ENCODE measurements at regions not wholly inside any gene's neighbourhood (a gene's known extent, or its start where the extent isn't known, plus 50 kb on each side); places are given as distances from the start of the nearest gene placed in this dataset.

- no peak overlapping the region for H3K4me3 Mint-ChIP-seq
- H3K4me1 Mint-ChIP-seq (ENCODE audit: low read depth) = no peaks in the 10 kb centered on the region
- no peak overlapping the region for H3K27ac Mint-ChIP-seq
- H3K9me3 Mint-ChIP-seq (ENCODE audit: insufficient read depth) = no peaks in the 10 kb centered on the region
- DNase-seq = no peak
- H3K36me3 Mint-ChIP-seq (ENCODE audit: low read depth) = no peaks in the 10 kb centered on the region
- CTCF ChIA-PET = no interaction called here
- ATAC-seq = no peak
- no peaks in the 10 kb centered on the region for H3K27me3 Mint-ChIP-seq (ENCODE audit: low read depth)
- POLR2A ChIA-PET = no interaction called here
These were observed 449.3 kb downstream of the MED13L start for GRCh38 chr12:115828168-115828567.

GRCh38 chr12:115824936-115825602, 452.4 kb downstream of the MED13L start:
- ChIA-PET CTCF (no interaction called here), POLR2A (no interaction called here)
- H3K4me1 Mint-ChIP-seq (ENCODE audit: low read depth) = no peaks in the 10 kb centered on the region
- no peak overlapping the region for H3K4me3 Mint-ChIP-seq
- H3K27ac Mint-ChIP-seq = no peak overlapping the region
- DNase-seq (no peak), ATAC-seq (no peak)
- H3K27me3 Mint-ChIP-seq (ENCODE audit: low read depth) = no peaks in the 10 kb centered on the region
- no peaks in the 10 kb centered on the region for H3K36me3 Mint-ChIP-seq (ENCODE audit: low read depth)
- H3K9me3 Mint-ChIP-seq (ENCODE audit: insufficient read depth) = no peaks in the 10 kb centered on the region

DNA sequence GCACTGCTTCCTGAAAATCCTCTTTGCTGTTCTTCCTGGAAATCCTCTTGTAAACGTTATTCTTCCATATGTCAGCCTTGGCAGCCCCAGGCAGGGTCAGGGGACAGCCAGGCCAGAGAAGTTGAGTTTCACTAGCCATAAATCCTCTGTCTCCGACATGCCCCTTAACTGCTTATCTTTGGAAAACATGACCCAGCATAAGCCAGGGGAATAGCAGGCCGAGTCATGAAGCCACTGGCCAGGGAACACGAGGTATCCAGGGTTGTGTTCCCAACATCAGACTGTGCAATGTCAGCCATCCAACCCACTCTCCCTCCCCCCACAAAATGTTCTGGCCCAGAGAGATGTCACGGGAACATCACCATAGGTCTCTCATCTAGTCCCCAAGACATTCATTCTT, 453.9 kb downstream of the MED13L start:
- Mint-ChIP-seq H3K27me3 (ENCODE audit: low read depth) (no peaks in the 10 kb centered on the region), H3K4me1 (ENCODE audit: low read depth) (no peaks in the 10 kb centered on the region), H3K4me3 (no peak overlapping the region), H3K9me3 (ENCODE audit: insufficient read depth) (no peaks in the 10 kb centered on the region), H3K27ac (no peak overlapping the region), H3K36me3 (ENCODE audit: low read depth) (no peaks in the 10 kb centered on the region)
- POLR2A ChIA-PET = no interaction called here
- DNase-seq (no peak), ATAC-seq (no peak)
- CTCF ChIA-PET = no interaction called here

DNA sequence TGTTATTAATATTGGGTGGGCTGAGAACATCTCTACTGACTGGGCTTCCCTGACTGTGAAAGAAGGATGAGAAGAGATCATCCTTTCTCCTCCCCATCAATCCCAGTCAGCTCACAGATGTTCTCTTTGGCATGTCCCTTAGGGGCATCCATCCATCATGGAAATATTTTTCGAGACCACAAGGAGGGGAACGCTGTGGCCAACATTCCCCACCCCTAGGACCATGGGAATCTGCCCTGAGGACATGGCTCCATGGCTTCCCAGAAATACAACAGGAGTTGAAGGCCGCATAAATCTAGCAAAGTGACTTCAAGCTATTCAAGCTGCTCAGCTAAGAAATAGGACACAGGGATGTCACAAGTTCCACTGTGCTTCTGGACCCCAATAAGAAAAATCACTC, 456.8 kb downstream of the MED13L start:
- Mint-ChIP-seq H3K36me3 (ENCODE audit: low read depth) (no peaks in the 10 kb centered on the region), H3K9me3 (ENCODE audit: insufficient read depth) (no peaks in the 10 kb centered on the region), H3K27me3 (ENCODE audit: low read depth) (no peaks in the 10 kb centered on the region), H3K4me1 (ENCODE audit: low read depth) (no peaks in the 10 kb centered on the region), H3K4me3 (no peak overlapping the region), H3K27ac (no peak overlapping the region)
- ATAC-seq (no peak), DNase-seq (no peak)
- ChIA-PET CTCF (no interaction called here), POLR2A (no interaction called here)

DNA sequence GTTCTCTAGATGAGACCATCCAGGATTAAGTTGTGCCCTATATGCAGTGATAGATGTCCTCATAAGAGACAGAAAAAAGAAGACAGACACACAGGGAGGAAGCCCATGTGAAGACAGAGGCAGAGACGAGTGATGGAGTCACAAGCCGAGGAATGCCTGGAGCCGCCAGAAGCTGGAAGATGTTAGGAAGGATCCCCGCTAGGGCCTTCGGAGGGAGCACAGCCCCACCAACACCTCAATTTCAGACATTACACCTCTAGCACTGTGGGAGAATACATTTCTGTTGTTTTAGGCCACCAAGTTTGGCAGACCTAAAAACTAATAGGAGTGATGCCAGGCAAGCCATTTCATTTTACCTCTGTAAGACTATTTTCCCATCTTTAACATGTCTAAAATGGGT, 458.5 kb downstream of the MED13L start:
- H3K4me1 Mint-ChIP-seq (ENCODE audit: low read depth) = no peaks in the 10 kb centered on the region
- ATAC-seq = no peak
- H3K4me3 Mint-ChIP-seq = no peak overlapping the region
- ChIA-PET POLR2A (no interaction called here), CTCF (no interaction called here)
- H3K9me3 Mint-ChIP-seq (ENCODE audit: insufficient read depth) = no peaks in the 10 kb centered on the region
- no peak overlapping the region for H3K27ac Mint-ChIP-seq
- no peak for DNase-seq
- no peaks in the 10 kb centered on the region for H3K36me3 Mint-ChIP-seq (ENCODE audit: low read depth)
- H3K27me3 Mint-ChIP-seq (ENCODE audit: low read depth) = no peaks in the 10 kb centered on the region

DNA sequence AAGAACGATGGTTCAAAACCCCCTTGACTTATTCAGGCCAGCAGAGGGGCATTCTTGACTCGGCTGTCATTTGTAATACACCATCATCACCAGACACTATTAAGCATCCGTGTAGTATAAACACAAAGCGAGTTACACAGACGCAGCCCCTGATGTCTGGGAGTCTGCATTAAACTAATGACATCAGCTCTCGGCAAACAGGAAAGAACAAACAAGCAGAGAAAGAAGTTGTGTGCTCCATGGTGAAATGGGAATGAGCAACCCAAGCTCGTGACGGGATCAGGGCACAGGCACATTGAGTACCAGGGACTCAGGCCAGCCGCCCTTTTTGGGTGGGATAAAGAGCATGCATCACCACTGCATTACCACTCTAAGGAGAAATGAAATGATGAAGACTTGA, 460.1 kb downstream of the MED13L start:
- Mint-ChIP-seq H3K27ac (no peak overlapping the region), H3K36me3 (ENCODE audit: low read depth) (no peaks in the 10 kb centered on the region), H3K4me1 (ENCODE audit: low read depth) (no peaks in the 10 kb centered on the region), H3K4me3 (no peak overlapping the region), H3K9me3 (ENCODE audit: insufficient read depth) (no peaks in the 10 kb centered on the region), H3K27me3 (ENCODE audit: low read depth) (no peaks in the 10 kb centered on the region)
- POLR2A ChIA-PET = no interaction called here
- CTCF ChIA-PET = no interaction called here
- ATAC-seq = no peak
- DNase-seq = no peak

DNA sequence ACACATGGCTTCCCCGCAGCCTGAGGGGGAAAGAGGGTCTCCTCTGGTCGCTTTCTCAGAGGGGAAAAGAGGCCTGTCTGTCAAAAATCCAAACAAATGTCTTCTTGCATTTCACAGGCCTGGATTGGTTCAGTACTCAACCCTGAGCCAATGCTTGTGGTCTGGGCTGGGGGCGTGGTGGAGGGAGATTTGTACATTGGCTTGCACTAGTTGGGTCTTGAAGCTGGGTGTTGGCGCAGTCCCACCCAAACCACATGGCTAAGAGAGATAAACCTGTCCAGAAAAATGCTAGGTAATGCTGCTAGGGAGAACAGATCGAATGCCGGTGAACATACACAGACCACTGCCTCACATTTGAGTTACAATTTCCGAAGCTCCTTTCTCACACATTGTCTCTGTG, 461.6 kb downstream of the MED13L start:
- Mint-ChIP-seq H3K27me3 (ENCODE audit: low read depth) (no peaks in the 10 kb centered on the region), H3K9me3 (ENCODE audit: insufficient read depth) (no peaks in the 10 kb centered on the region), H3K36me3 (ENCODE audit: low read depth) (no peaks in the 10 kb centered on the region), H3K4me3 (no peak overlapping the region), H3K4me1 (ENCODE audit: low read depth) (no peaks in the 10 kb centered on the region), H3K27ac (no peak overlapping the region)
- ChIA-PET POLR2A (no interaction called here), CTCF (no interaction called here)
- DNase-seq (no peak), ATAC-seq (no peak)

GRCh38 chr12:115813256-115813655, 464.2 kb downstream of the MED13L start:
- no peaks in the 10 kb centered on the region for H3K36me3 Mint-ChIP-seq (ENCODE audit: low read depth)
- H3K4me3 Mint-ChIP-seq = no peak overlapping the region
- ATAC-seq (no peak), DNase-seq (no peak)
- no peaks in the 10 kb centered on the region for H3K27me3 Mint-ChIP-seq (ENCODE audit: low read depth)
- H3K9me3 Mint-ChIP-seq (ENCODE audit: insufficient read depth) = no peaks in the 10 kb centered on the region
- CTCF ChIA-PET = no interaction called here
- H3K4me1 Mint-ChIP-seq (ENCODE audit: low read depth) = no peaks in the 10 kb centered on the region
- H3K27ac Mint-ChIP-seq = no peak overlapping the region
- POLR2A ChIA-PET = no interaction called here

- H3K9me3 Mint-ChIP-seq (ENCODE audit: insufficient read depth) = no peaks in the 10 kb centered on the region
- POLR2A ChIA-PET = no interaction called here
- CTCF ChIA-PET = no interaction called here
- ATAC-seq (no peak), DNase-seq (no peak)
- H3K27ac Mint-ChIP-seq = no peak overlapping the region
- H3K27me3 Mint-ChIP-seq (ENCODE audit: low read depth) = no peaks in the 10 kb centered on the region
- H3K36me3 Mint-ChIP-seq (ENCODE audit: low read depth) = no peaks in the 10 kb centered on the region
- H3K4me1 Mint-ChIP-seq (ENCODE audit: low read depth) = no peaks in the 10 kb centered on the region
- H3K4me3 Mint-ChIP-seq = no peak overlapping the region
These were observed 465.6 kb downstream of the MED13L start for GRCh38 chr12:115811929-115812328.

DNA sequence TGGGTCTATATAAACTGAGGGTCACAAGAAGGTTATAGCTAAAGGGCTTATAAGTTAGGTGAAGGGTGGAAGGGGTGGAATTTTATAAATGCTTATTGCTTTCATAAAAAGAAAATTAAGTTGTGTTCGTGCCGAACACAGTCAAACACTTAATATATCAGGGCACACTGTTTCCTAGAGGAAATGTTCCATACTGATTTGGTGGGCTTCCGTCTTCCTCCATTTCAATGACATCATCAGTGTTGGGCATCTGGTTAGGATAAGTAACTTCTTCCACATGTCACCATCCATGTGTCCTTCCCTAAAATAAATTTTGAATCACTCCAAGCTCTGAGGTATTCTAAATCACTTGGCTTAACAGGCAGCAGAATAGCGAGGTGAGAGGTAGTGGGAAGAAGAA, 466.4 kb downstream of the MED13L start:
- Mint-ChIP-seq H3K27me3 (ENCODE audit: low read depth) (no peaks in the 10 kb centered on the region), H3K4me3 (no peak overlapping the region), H3K4me1 (ENCODE audit: low read depth) (no peaks in the 10 kb centered on the region), H3K27ac (no peak overlapping the region), H3K36me3 (ENCODE audit: low read depth) (no peaks in the 10 kb centered on the region), H3K9me3 (ENCODE audit: insufficient read depth) (no peaks in the 10 kb centered on the region)
- ATAC-seq (no peak), DNase-seq (no peak)
- CTCF ChIA-PET = no interaction called here
- POLR2A ChIA-PET = no interaction called here

DNA sequence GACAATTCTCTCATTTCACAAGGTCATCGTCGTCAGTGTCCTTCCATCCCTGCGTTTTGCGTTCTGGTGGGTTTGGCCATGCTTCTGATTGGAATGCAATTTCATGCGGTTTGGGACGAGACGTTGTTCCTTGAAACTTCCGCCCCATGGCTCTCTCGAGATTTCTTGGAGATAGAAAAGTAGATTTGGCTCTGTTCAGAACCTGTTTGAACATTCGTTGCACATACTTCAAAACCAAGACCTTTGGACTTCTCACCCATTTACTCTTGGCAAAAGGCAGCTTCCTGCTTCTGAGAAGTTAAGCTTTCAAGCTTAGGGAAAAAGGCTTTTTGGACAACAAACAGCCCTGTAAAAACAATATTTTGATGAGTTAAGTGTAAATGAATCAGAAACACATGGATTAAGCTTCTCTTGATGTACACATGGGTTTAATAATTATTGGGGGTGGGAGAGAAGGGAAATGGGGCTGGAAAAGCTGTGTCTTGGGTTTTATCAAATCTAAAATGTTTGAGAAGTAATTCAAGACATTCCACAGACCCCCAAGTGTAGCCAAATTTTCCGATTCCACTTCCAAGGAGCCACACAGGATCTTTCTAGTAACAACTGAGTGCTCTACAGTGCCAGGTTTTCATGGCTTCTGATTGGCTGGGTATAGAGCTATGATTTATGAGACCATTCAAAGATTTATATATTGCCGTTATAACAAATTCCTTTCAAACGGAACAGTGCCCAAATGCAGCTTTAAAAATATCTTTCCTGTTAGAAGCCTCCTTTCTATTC, 467.2 kb downstream of the MED13L start:
- H3K4me3 Mint-ChIP-seq = no peak overlapping the region
- no peaks in the 10 kb centered on the region for H3K27me3 Mint-ChIP-seq (ENCODE audit: low read depth)
- ChIA-PET CTCF (no interaction called here), POLR2A (no interaction called here)
- H3K36me3 Mint-ChIP-seq (ENCODE audit: low read depth) = no peaks in the 10 kb centered on the region
- DNase-seq (no peak), ATAC-seq (no peak)
- H3K27ac Mint-ChIP-seq = no peak overlapping the region
- H3K4me1 Mint-ChIP-seq (ENCODE audit: low read depth) = no peaks in the 10 kb centered on the region
- no peaks in the 10 kb centered on the region for H3K9me3 Mint-ChIP-seq (ENCODE audit: insufficient read depth)

DNA sequence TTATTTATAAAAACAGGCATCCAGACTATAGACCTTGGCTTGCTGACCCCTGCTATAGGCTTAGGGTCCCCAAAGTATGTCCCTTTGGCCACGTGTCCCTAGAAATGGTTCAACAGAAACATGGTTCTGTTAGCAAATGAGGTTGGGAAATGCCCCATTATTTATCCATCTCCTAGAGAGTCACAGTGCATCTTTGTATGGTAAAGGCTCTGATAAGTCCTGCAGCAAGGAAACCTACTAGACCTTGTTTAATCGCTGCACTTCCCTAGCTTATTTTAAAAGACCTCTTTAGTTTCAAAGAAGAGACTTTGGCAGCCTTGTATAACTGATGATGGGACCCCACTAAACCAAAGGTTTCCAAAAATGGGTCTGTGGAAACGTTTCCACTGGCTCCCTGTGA, 471.5 kb downstream of the MED13L start:
- Mint-ChIP-seq H3K36me3 (ENCODE audit: low read depth) (no peaks in the 10 kb centered on the region), H3K9me3 (ENCODE audit: insufficient read depth) (no peaks in the 10 kb centered on the region), H3K4me1 (ENCODE audit: low read depth) (no peaks in the 10 kb centered on the region), H3K27me3 (ENCODE audit: low read depth) (no peaks in the 10 kb centered on the region), H3K4me3 (no peak overlapping the region), H3K27ac (no peak overlapping the region)
- DNase-seq (no peak), ATAC-seq (no peak)
- ChIA-PET CTCF (no interaction called here), POLR2A (no interaction called here)

DNA sequence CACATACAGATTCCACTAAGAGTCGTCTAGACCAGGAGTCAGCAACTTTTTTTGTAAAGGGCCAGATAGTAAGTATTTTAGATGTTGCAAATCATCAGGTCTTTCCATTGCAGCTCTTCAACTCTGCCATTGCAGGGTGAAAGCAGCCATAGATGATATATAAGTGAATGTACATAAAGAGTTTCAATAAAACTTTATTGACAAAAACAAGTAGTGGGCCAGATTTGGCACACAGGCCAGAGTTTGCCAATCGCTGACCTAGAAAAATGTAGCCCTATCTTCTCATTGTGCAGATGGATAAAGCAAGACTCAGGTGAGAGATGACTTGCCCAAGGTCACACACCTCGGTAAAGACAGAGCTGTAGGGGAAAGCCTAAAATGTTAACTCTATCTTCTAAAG, 474.7 kb downstream of the MED13L start:
- Mint-ChIP-seq H3K27ac (no peak overlapping the region), H3K9me3 (ENCODE audit: insufficient read depth) (no peaks in the 10 kb centered on the region), H3K27me3 (ENCODE audit: low read depth) (no peaks in the 10 kb centered on the region), H3K36me3 (ENCODE audit: low read depth) (no peaks in the 10 kb centered on the region), H3K4me3 (no peak overlapping the region), H3K4me1 (ENCODE audit: low read depth) (no peaks in the 10 kb centered on the region)
- ChIA-PET CTCF (no interaction called here), POLR2A (no interaction called here)
- ATAC-seq (no peak), DNase-seq (no peak)
